DMS53 (cell line): ENCODE measurements at regions not wholly inside any gene's neighbourhood (a gene's known extent, or its start where the extent isn't known, plus 50 kb on each side); places are given as distances from the start of the nearest gene placed in this dataset.

Experiments
- DNase-seq: peaks from one replicate; lab custom pipeline; 2025; lab: John Stamatoyannopoulos, UW

DNA sequence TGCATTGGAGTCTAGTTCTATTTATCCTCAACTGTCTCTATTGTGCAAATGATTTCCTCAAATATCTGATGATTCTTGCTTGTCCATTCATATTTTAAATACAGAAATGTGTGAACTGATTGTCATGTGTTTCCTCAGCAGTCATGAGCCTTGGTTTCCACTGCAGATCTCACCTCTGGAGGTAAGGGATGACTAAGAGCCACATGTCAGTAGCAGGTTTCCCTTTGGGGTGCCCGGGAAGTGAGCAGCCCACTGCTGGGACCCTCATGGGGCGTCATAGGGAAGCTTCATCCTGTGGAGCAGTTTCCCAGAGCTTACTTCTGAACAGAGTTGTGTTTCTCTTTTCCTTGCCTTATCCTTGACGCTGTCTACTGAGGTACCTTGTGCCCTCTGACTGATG is 149.2 kb upstream of the TOPAZ1 start:
- DNase-seq: no peak

GRCh38 chr3:44093531-44093930 is 148.2 kb upstream of the TOPAZ1 start:
- DNase-seq: no peak

DNA sequence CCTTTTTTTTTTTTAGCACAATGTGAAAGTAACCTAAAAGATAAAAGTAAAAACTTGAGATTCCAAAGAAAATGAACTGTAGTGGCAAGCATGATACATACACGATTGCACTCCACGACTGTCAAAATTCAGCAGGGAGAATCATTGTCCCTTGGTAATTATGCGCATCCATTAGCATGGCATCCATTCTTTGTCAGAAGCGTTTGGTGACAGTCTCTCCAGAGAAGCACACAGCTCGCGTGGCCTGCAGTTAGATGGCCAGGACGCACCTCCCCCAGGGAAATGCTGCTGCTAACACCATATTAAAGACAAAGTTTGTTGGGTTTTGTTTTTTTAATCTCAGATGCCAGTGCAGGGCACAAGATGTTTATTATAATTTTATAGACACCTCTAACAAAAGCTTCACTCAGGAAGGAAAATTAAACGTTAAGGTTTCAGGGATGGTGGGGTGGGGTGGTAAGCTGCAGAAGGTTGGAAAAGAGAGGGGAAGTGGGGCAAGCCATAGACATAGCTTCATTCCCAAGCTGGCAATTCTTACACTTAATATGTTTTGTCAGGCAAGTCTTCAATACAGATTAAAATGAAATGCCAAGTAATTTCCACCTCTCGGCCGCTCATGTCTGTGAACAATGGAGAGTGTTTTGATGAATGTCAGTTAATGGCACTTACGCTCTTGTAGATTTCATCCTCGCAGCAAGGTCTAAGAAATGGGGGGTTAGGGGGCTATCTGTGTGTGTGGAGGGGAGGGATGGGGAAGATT is 142.8 kb upstream of the TOPAZ1 start:
- no peak for DNase-seq

DNA sequence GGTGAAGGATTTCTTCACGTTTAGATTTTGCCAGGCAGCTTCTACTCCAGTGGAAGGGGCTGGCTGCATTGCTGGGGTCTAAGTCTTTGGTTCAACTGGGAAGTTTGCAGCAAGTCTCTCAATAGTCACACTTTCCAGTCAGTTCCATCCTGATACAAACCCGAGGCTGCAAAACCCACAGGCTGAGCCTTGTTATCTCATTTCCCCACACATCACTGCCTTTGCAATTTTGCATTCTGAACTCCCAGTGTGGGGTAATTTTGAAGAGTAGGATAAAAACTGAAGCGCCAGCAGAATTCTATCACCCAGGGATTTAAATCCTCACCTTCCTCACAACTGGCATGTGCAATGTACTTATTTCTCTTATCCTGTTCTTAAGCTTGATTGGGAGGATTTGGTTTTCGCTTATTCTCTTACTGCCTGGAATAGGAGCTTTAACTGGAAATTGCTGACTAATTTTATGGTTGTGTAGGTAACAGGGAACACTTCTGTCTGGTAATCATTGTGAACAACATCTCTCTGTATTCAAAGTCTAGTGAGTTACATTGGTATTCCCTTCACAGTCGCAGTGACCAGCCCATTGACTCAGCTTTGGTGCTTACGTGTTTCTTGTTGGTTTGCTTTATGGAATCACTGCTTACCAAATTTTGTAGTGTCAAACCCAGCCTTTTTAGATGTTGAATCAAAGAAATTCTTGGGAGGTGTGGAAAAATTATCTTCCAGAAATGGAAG is 142.0 kb upstream of the TOPAZ1 start:
- no peak for DNase-seq

DNA sequence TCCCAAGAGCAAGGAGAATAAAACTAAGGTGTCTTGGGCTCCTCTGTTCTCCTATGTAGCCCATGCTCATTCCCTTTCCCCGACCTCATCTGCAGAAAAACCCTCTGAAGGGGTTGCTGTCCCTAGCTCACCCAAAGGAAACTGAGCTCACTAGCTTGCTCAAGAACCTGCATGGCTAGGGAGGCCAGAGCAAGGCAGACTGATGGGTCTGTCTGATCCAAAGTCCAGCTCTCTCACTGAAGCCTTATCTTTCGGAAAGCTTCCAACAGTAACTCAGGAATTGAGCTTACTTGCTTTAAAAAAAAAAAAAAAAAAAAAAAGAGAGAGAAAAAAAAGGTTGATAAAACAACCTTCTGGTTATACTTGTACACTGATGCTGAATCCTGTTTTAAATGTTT is 141.4 kb upstream of the TOPAZ1 start:
- no peak for DNase-seq

GRCh38 chr3:44104043-44104442 is 137.6 kb upstream of the TOPAZ1 start:
- no peak for DNase-seq

DNA sequence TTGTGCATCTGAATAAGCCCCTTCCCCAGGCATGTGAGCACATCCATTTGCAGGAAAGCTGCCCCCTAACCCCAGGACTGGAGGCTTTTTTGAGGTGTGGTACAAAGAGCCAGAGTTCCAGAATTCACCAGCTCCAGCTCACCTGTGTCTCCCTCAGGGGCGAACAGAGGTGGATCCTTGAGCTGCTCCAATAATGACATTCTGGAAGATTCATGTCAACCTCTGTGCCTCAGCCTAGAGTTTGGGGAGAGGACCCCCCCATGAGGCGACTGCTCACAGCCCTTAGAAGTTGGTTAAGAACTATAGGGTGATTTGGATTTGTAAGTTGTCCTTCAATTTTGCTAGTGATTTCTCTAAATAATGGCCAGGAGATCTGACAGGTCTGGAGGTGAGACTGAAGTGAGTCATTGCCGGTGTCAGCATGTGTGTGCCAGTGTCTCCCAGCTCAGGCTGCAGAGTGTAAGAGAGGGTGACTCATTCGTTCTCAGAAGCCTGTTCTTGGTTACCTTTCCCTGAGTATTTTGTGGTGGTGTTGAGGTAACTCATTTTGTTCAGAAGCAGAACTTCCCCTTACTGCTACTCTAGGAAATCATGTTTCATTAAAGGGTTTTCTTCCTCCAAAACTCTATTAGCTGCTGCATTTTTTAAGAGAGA is 136.9 kb upstream of the TOPAZ1 start:
- DNase-seq: peak; percentile 63

GRCh38 chr3:44105571-44105970 is 136.1 kb upstream of the TOPAZ1 start:
- no peak for DNase-seq

DNA sequence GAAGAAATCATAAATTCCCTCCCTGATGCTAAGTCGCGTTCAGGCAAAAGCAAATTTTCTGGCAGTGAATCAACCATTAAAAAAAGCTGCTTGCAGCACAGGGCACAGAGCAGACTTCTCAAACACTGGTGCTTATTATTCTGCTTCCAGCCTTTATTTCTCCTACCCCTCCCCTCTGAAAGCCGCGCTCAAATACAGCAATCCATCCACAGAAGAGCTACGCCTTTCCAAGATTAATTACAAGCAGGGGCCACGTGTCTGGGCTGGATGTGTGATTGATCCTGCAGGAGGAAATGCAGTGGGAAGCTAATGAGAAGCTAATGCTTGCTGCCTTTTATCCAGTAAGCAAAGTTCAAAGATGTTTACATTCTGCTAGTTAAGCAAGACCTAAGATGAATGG is 134.9 kb upstream of the TOPAZ1 start:
- DNase-seq: no peak

DNA sequence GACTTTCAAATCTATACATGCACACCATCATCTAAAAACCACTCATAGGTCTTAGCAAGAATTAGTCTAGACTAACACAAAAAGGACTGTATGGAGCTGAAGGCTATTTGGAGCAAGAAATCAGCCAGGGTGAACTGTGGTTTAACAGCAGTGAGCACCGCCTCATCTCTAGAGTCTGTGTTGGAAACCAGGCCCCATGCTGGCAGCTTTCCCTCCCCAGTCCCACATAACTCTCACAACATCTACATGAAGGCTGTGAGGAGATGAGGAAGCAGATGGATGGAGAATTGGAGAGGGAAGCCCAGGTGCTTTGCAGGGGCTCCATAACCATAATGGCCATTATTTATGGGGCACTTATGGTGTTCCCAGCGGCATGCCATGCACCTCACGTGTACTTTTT is 133.2 kb upstream of the TOPAZ1 start:
- no peak for DNase-seq

DNA sequence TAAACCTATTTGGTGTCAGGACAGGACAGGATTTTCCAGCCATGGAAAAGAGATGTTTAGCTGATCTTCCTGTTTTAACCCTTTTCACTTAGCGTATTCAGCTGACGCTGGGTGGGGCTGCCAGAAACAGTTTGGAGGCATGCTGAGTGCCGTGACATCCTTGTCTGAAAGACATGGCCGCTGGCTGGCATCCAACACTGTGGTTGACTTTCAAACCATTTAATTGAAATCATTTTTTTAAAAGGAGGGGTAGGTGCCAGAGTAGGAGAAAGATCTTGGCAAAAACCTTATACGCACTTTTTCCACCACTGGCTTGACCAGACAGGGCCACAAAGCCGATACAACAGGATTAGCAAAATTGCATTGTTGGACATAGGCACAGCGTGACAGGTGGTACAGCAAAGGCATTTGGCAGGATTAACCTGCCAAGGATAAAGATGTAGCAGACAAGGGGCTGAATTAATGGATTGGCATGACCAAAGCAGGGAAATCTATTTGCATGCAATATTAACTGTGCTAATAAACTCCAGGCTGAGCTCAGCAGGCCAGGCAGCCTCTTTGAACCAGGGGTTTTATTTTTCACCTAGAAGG is 131.8 kb upstream of the TOPAZ1 start:
- no peak for DNase-seq

- DNase-seq: no peak
Measured at GRCh38 chr3:44110648-44111047, 131.0 kb upstream of the TOPAZ1 start.

DNA sequence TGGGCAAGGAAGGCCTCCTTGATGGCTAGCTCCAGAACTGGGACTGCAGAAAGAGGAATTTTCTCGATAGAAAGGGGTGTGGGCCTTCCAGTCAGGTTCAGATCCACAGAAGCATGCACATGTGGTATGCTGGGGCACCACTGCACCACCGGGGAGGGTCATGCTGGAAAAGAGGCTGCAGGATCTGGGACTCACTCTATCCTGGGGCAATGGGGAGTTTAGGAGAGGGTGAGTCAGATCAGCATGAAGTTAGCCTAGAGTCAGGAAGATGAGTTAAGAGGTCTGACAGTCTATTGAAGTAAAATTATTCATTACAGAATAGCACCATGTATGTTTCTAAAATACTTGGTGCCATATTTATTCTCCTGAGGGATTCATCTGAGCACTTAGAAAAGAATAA is 130.2 kb upstream of the TOPAZ1 start:
- DNase-seq: no peak

GRCh38 chr3:44114142-44114541 is 127.5 kb upstream of the TOPAZ1 start:
- DNase-seq: no peak

- no peak for DNase-seq
Measured at GRCh38 chr3:44117239-44117638, 124.4 kb upstream of the TOPAZ1 start.

DNA sequence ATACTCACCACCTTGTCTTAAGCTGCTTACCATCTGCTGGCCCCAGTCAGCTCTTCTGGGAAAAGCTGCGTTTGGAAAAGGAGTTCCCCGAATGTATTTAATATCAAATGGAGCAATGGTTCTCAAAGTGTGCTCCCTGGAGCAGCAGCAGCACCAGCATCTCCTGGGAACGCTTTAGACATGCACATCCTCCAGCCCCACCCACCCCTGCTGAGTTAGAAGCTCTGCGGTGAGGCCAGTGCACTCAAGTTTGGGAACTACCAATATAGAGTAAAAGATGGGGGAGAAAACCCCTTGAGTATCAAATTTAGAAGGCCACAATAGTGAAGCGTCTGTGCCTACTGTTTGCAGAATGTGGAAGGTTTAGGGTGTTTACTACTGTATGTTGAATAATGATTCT is 124.0 kb upstream of the TOPAZ1 start:
- no peak for DNase-seq

- no peak for DNase-seq
Measured at GRCh38 chr3:44120721-44121582, 120.7 kb upstream of the TOPAZ1 start.

GRCh38 chr3:44125246-44125645 is 116.4 kb upstream of the TOPAZ1 start:
- no peak for DNase-seq

- no peak for DNase-seq
Measured at GRCh38 chr3:44125882-44126281, 115.8 kb upstream of the TOPAZ1 start.

GRCh38 chr3:44128057-44128775 is 113.5 kb upstream of the TOPAZ1 start:
- DNase-seq: no peak

GRCh38 chr3:44130249-44130648 is 111.4 kb upstream of the TOPAZ1 start:
- no peak for DNase-seq
